Fibroblast of skin of left biceps (primary cell): ENCODE measurements at regions not wholly inside any gene's neighbourhood (a gene's known extent, or its start where the extent isn't known, plus 50 kb on each side); places are given as distances from the start of the nearest gene placed in this dataset.
A peak's percentile ranks its signal among the peaks of the same experiment; 100 is the strongest.

ENCODE experiments used
- DNase-seq, 2 experiments: peaks; one replicate each; pipeline ENCODE4 v3.0.0-alpha.2; 2013; ENCODE audit warnings: low read depth in 2 of 2

DNA sequence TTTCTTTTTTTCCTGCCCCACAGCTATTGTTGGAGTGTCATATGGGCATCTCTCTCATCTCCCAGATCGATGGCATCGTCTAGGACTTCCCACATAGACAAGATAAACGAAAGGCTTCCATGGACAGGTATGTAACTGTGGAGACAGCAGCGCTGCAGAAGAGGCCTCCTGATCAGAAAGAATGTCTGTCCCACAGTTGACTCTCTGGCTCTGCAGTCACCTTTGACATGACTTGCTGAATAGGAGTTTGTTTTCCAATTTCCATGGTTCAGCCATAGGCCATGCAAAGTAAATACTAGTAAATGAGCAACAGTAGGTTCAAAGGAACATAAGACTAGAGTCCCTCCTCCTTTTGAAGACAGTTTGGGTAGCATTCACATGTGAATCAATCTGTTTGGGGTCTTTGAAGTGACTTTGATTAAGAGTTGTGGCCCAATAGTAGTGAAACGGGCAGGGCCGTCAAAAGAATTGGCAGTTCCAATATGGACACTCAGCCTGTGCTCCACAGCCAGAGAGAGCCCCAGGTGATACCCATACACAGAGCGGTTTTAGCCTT, 134.7 kb upstream of the IFNGR1 start:
- DNase-seq = no peak

DNA sequence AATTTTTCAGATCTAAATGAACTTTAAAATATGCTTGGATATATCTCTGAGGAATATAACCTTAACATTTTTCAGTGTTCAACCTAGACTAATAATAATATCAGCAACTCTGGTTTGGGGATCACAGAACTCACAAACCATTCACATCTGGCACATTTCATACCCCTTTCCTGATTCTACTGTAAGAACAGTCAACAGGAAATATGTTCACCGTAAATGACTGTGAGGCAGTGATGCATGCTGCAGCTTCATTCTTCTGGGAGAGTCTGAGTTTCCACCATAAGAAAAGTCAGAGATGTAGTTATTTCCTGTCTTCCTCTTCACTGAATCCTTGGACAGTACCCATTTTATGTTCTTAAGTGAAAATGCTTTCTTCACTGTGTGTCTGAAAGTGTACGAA, 134.2 kb upstream of the IFNGR1 start:
- DNase-seq = no peak

DNA sequence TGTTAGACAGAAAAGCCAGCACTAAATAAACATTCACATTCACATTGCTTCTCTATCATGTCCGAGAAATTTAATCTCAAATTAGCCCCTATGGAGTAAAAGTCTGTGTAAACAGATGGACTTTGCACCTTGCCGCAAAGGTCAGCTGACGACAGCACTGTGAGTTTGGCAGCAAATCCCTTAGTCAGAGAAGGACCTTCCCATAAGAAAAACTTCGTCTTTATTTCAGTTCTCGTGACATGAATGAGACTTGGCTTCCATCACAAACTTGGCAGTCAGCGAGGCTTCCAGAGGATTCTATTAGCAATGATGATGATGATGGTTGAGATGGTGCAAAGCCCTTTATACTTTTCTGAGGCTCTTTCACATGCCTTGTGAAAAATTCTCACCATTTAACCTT, 133.7 kb upstream of the IFNGR1 start:
- no peak for DNase-seq

DNA sequence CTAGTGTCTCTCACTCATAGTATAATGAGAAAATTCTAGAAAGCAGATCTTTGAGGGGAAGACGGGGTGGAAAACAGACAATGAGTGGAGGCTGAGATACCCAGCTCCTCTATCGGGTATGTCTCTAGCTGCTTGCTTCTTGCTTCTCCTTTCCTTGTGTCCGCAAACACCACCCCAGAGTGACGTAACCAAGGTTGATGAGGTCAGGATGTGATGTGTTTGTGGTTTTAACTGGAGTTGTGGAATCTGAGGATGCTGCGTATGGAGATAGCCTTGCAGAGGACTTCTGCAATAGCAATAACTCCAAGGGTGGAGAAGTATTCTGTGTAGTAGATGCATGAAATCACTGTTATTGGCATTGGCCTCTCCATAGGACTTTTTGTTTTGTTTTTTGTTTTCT, 132.7 kb upstream of the IFNGR1 start:
- no peak for DNase-seq

DNA sequence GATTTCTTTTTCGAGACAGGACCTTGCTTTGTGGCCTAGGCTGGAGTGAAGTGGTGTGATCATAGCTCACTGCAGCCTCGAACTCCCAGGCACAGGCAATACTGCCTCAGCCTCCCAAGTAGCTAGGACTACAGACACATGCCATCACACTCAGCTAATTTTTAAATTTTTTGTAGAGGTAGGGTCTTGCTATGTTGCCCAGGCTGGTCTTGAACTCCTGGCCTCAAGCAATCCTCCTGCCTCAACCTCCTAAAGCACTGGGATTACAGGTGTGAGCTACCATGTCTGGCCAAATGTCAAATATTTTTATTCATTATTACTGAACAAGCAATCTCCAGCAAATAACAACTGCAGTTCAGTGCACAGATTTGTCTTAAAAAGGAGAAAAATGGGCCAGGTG, 131.7 kb upstream of the IFNGR1 start:
- no peak for DNase-seq

DNA sequence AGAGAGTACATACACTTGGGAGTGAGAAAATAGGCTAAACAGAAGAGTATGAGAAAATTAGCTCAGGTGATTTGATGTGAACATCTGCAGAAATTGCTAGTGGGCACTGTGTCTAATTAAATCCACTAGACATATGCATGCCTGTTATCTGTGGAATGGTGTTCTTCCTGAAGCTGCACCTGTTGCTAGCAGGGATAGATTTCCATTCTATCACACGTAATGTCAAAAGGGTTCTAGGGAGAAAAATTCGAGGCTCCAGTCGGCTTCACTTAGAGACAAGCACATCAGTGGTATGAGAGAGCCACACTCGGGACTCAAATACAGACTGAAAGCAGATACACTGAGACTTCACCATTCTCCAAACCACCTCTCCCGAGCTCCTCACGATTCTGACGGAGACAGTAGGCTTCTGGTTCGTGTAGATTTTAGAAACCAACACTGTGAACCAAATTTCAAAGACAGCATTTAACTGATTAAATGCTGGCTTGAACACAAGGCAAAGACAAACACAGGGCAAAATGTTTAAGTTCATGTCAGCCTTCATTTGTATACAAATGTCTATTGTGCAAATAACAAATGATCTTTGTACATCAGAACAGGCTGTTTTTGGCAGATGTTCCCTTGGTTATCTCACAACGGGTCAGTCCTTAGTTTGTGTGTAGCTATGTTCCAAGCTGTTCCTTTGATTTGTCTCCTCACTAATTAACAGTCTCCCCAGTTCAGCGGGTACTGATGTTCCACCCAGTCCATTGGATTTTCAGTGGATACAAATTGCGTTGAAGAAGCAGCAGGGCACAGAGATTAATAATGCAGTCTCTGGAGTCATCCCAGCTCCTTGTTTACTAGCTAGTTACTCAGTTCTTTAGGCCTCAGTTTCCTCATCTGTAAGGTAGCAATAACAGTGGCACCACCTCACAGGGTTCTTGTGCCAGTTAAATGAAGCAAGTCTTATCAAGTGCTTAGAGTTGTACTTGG, 131.0 kb upstream of the IFNGR1 start:
- DNase-seq = no peak

DNA sequence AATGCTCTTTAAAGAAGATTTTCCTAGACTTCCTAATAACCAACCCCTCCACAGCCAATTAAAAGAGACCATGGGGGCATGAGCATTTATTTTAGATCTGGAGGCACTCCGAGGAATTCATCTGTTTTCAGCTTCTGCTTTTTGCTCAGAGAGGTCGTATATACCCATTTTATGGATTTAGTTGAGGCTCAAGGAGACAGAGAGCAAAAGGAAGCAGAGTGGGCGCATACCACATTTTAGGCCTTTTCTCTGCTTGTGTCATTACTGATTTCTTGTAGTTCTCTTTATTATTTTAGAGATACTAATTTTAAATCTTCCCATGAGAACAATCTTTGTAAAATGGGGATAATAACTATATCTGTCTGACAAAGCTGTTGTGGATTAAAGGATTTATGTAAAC, 129.6 kb upstream of the IFNGR1 start:
- no peak for DNase-seq

DNA sequence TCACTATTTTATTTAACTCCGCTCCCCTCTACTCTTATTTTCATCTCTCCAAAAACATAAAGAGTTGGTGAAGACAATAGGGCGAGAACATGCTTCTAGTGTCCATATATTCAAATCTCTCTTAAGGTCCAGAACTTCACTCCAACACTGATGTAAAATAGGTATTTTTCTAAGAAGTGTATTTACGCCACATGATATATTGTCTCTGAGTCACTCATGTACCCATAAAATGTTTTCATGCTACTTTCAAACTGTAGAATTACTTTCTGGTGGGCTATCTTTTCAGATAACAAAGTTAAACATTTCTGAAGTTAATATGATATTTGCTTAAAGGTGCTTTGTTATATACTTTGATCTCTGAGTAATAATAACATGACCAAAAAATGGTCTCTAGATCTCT, 124.1 kb upstream of the IFNGR1 start:
- DNase-seq = no peak

DNA sequence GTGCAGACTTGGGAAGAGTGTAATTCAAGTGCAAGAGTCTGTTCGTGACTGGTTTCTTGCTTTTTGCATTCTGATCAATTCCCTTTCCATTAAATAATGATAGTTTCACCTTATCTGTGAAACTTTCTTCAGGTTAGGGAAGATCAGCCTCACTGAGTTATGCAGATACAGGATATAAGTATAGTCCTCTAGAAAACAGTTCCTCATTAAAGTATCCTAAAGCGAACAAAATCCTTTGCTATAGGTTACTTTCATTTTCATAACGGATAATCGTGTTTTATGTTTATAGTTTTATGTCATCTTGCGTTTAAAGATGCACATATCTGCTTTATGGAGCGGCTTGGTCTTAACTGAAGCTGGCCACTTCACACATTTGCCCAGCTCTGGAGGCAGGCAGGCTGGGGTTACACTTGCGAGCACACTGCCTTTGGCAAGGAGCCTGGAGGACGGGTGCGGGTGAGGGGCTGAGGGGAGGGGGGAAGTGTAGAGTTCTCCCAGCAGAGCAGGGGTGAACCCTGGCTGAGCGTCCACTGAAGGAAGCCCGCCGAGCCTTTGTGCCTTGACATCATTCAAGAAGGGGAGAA, 123.5 kb upstream of the IFNGR1 start:
- no peak for DNase-seq

DNA sequence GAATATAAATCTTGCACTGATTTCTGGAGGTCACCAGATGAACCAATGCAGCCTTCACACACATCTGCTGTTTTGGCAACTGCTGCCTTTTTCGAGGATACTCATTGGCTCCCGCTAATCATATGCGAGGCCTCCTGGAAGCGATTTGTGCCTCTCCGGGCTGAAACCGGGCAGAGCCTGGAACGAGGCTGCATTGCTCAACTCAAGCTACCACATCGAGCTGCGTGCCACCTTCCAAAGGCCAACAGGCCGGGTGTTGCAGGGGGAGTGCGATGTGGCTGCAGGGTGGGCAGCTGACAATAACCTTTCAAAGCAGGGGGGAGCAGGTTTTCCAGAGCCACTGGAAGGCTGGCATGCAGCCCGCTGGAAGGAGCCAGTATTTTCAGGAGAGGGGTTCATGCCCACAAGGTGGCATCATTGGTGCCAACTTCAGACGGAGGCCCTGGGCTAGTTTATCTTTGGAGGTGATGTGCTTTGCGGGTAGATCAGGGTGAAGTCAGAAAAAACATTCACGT, 122.6 kb upstream of the IFNGR1 start:
- peak in 1 of 2 experiments; percentile 23 for DNase-seq

DNA sequence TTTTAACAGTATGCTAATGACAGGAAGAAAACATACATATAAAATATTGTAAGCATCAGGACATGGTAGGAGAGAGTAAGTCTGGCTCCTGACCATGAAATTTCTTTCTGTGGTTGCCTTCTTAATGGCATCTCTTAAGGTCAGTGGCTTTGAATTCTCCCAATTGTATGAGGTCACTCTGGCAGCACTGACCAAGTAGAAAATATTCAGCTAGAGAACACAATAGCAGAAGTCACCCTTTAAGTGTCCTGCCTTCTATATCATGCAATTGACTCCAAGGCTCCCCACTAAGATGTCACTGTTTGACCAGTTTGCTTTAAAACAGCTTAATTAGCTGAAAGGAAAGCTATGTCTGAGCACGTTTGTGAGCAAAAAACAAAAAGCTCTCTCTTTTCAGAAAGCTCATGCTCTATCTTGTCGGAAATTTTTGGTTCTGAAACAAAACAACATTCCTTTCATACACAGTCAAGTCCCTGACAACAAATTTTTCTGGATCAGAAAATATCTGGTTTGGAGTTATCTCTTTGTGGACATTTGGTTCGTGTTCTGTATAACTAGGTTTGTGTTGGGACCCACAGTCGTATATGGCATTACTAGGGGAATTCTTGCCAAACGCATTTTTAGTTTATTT, 120.9 kb upstream of the IFNGR1 start:
- no peak for DNase-seq

DNA sequence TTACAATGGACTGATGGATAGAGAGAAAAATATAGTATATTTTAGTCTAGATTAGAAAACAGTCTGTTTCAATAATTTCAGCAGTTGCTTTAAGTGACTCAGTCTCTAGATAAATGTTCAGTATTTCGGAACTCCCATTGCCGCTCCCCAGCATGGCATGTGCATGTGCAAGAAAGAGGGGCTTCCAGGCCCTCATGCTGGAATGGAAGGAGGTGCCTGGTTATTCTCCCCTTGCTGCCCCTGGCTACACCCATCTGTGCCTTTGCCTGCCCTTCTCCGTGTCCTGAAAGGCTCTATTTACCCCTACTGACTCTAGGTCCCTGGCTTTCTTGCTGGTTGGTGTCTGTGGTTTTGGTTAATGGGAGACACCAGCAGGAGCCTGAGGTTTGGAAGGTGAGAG, 115.7 kb upstream of the IFNGR1 start:
- DNase-seq = no peak

DNA sequence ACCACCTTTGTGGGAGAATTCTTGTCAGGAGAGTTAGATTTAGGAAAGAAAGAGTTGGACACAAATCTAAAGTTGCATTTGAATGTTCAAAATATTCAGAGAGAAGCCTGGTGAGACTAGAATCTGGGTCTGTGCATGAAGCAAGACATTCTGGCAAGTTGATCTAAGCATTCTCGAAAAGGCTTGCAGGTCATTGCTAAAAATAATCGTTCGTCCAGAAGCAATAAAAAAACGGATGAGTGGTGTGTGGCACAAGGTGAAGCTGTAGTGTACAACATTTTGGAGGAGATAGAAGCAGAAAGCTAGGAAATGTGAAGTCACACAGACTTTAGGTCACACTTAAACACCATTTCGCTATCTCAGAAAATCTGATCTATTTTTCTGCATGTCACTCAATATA, 114.9 kb upstream of the IFNGR1 start:
- no peak for DNase-seq

DNA sequence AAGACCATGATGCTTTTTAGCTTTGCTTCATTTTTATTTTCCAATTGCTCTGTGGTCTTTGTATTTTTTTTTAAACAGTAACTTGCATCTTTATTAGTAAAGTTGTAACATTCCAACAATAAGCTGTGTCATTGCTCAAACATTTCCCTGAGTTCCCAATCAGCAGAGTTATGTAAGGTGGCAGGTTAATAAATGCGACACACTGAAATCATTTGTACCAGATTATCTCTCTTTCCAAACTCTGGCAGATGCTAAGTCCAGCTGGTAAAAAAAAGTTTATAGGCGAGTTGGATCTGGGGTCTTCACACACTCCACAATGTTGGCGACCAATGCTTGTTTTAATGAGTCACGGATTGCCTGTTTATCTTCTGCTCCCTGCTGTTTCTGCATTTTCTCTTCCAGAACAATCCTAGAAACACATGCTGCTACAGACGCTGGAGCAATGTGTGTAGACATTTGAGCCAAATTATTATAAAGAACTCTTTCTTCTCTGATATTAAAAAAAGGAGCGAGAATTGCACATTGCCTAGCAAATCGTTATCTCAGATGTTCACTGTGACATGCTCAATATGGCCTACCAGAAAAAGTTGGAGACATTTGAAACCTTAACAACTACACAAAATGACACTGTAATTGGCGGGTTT, 113.6 kb upstream of the IFNGR1 start:
- DNase-seq = no peak

DNA sequence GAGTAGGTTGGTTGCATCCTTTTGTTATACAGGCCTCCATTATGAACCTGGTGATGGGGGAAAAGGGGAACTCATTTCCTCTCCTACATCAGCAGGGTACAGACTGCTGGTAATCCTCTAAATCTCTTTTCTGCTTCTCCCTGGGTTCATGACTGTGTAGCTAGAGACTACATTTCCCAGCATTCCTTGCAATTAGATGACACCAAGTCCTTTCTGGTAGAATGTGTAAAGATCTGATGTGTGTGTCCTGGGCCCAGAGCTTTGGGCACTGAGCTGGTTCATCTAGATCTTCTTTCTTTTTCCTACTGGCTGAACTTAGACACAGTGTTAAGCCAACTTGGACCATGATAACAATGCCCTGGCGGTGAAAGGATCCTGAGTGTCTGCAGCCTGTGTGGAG, 104.7 kb upstream of the IFNGR1 start:
- DNase-seq = no peak

DNA sequence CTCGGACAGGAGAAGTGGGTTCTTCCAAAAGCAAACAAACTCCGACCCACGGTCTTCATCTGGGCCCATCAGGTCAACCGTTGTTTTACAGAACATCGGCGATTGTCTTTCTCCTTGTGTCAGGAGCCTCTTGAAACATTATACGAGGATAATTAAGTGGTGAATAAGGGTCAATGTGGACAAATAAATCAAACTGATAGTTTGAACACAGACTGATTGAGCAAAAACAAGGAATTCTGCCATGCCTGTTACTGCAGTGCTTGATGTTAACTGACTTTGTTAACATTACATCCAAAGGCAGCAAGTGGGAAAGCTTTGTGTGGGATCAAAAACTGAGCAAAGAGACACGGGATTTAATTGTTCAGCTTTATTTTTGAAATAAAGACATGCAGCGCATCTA, 101.1 kb upstream of the IFNGR1 start:
- no peak for DNase-seq

DNA sequence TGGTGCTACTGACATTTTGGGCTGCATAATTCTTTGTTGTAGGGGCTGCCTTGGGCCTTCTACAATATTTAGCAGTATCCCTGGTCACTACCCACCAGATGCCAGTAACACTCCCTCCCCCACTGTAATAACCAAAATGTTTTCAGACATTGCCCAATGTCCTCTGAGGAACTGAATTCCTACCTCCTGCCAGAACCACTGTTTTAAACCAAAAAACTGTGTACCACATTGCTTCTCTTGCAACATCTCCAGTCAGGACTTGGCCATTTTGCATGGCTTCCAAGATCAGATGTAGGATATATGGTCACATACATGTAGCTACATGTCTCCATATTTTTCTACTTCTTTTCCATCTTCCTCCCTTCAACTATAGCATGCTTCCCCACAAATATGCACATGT, 97.4 kb upstream of the IFNGR1 start:
- no peak for DNase-seq

DNA sequence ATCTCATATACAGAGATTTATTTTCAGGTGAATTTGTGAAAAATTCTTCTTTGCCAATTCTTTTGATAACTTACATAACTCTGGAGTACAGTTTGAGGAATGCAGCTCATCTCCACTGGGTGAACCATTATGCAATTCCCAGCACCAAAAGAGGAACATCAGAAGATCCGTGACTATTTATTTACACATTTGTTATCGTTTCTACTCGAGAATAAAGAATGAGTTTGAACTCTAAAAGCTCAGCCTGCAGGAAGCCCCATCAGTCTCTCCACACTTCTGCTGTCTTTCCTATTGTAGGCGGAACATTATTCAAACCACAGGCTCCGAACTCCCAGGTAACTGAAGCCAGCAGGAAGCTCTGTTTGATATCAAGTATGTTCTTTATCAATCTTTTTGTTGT, 95.9 kb upstream of the IFNGR1 start:
- DNase-seq = no peak

DNA sequence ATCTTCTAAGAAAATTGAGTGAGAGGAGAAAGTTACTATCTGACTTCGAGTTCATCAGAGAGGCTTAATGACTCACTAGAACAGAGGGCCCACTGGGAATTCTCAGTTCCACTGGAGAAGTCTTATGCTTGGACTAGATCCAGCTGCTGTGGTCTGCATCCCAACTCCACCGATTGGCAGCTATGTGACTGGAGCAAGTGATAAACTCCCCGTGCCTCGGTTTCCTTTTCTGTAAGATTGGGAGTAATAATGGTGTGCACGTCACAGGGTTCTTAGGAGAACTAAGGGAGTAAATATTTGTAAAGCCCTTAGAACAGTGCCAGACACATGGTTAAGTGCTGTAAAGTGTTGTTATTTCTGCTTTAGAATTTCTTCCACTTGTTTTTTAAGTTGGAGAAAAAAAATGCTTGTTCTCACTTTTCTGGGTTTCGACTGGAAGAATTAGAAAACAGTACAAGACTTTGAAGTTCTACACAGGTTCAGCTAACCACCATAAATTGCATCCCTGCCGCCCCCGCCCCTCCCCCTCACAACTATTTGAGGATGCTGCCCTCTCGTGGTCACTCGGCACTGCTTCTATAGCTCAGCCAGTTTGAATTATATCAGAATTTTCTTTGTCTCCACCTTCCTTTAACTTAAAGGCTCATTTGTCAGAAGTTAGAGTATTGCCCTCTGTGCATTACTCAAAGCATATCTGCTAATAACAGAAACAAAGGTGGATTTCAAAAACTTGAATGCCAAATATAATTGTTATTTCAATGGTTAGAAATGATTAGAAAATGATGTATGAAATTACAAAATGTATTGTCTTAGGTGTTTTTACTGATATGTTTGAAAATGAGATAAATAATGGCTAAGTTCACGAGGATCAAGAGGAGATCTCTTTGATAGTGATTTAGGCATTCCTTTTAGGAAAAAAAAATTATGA, 95.0 kb upstream of the IFNGR1 start:
- peak; percentile 53 to 54 for DNase-seq

DNA sequence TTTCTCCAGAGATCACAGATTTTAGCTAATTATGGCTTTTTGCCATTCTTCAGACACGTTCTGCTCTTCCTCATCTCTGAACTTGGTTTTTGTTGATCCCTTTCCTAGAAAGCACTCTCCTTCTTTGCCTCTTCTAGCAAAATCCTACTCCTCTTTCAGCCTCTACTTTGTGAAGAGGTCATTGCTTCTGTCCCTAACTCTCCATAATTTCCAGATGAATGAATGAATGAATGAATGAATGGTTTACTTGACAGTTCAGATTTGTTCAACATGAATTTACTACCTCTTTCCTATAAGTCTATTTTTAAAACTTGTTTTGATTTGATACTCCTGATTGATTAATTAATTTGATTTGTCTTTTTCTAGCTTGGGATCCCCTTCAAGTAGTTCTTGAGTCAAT, 94.0 kb upstream of the IFNGR1 start:
- no peak for DNase-seq

DNA sequence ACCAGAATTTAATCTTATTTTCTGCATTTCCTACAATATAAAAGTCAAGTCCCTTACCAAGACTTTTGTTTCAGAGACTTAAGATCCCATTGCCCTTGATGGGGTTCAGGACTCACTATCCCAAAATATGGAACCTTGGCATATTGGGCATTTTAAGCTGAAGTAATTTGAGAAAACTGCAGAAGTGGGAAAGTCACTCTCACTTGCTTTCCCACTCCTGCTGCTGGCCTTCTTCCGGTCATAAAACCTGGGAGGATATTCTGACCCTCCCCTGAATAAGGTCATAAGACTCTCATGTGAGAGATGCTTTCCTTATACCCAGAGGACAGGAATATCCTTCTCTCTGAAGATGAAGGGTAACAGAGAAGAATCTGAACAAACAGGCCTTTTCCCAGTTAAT, 92.8 kb upstream of the IFNGR1 start:
- DNase-seq = no peak
